Activated CD4-positive, alpha-beta T cell treated with anti-CD3 and anti-CD28 coated beads, Interleukin-2, Interleukin-6, amounts not matched to agents 100 ng/mL and 50 ng/mL, durations not matched to agents 16 hours and 8 hours (primary cell): ENCODE measurements at regions not wholly inside any gene's neighbourhood (a gene's known extent, or its start where the extent isn't known, plus 50 kb on each side); places are given as distances from the start of the nearest gene placed in this dataset.

Source experiments
- DNase-seq: peaks from one replicate; pipeline ENCODE4 v3.0.0-alpha.2; 2020

DNA sequence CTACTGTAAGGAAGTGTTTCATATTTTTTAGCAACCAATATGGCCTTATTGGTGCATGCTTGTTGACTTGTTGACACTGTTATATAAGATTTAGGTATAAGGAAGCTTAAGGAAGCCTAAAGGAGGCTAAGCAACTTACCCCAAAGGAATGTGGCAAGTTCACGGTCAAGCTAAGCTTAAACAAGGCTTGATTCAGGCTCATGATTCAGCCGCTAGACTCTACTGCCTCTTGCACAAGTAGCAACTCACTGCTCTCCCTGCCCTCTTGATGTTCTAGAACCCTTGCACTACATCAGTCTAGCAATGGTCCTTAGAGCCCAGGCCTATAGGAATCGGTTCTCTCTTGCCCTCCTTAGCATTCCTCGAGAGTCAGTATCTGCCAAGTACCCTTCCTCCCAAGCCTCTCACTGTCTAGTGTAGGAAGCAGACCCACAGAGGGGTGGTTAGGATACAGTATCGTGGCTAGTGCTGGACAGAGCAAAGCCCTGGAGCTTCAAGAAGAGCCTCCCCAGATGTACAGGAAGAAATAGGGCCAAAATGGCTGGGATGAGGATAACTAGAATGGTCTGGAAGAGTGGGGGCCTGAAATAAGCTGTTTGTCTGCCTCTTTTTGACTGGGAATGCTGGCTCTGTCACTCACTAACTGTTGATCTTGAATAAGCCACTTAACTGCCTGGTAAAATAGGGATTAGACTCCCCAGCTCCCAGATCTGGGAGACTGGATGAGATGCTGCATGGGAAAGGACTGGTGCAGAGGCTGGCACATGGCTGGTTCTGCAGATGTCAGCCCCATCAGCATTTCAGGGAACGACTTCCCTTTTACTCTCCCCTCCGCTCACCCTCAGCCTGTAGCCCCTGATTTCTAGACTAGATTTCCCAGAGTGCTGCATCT, 122.2 kb downstream of the NAV1 start:
- no peak for DNase-seq

DNA sequence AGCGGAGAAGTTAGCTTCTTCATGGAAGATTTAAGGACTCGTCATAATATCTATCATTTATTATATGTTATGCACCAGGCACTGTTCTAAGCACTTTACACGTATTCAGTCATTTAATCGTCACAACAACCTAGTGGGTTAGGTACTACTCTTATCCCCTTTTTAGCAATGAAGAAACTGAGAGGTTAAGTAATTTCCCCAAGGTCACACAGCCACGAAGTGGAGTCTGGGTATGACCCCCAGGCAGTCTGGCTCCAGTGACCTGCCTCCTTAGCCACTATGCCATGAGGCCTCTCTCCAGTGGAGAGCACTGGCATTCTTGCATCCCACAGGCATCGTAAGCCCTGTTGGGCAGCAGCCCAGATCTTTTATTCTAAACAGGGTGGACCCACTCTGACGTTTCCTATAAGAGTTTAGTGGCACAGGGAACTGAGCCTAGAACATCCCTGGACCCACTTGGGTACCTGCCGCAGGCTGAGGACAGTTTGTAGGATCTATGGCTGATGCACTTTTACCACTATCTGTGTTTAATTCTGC, 123.0 kb downstream of the NAV1 start:
- DNase-seq, result no peak

DNA sequence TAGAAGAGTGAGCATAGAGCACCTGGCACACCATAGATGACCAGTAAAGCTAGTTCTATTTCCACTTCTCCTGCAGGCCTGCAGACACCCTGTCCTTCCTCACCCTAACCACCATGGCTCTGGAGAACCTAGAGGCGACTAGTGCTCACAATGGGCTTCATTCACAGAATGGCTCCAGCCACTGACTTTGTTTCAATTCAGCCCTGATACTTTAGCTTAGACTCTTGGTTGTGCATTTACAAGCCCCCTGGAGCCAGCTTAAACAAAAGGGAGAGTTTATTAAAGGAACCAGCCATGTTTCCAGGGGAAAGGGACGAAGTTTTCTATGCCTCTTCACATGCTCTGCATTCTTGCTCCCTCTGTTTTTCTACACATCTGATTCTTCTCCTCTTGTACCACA, 123.7 kb downstream of the NAV1 start:
- DNase-seq, result no peak

DNA sequence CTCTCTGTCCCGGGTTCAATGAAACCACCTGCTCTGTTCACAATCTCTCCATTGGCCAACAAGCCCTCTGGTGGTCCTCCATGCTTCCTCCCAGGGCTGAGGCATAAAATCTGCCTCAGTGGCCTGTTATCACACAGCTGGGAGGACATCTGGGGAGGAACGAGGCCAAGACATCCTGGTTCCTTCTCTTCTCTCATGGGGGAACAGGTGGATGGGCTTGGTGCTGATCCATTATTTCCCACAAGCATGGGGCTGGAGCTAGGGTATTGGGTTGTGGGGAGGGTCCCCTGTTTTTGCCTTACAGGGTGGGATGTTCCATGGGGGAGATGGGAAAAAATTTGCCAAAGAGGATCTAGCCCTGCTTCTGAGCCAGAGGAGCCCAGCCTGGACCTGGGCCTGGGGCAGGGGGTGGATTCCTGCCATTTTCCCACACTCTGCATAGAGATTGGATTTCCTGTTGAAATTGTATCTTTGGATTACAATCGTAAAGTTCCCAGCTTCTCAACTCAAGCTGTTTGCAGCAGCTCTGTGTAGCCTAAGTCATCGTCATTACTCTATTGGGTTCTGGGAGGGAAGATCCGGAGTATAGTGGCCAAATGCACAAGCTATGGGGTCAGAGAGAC, 124.7 kb downstream of the NAV1 start:
- no peak for DNase-seq

DNA sequence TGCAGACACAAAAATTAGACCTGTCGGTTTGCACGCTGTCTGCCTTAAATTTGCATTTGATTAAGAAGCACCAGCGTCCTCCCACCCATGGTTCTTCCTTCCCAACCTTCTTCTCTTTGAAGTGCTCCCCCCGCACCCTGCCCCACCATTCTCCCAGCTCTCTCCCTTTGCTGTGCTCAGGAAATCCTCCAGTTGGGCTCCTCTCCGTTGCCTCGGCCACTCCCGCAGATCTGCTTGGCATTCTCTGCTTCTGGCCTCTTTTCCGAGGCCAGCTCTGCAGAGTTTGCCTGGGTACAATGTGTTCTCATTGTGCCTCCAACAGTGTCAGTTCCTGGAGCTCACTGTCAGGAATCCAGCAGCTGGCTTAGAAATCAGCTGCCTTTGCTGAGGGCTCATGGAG, 126.1 kb downstream of the NAV1 start:
- no peak for DNase-seq

DNA sequence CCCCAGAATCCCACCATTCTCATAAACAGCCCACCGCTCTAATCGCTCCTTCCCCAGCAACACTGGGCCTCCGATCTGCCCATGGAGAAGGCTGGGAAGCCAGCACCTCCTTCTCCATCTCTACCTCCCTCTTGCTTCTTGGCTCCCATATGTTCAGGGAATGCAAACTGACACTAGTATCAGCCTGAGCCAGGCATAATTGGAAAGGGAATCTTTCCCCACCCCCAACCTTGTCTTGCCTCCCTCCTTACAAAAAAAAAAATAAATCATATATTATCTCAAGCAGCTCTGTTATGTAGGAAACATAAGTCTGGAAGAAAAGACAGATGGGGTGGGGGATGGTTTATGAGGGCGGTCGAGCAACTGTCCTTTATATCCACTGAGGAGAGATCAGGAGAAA, 127.2 kb downstream of the NAV1 start:
- no peak for DNase-seq

DNA sequence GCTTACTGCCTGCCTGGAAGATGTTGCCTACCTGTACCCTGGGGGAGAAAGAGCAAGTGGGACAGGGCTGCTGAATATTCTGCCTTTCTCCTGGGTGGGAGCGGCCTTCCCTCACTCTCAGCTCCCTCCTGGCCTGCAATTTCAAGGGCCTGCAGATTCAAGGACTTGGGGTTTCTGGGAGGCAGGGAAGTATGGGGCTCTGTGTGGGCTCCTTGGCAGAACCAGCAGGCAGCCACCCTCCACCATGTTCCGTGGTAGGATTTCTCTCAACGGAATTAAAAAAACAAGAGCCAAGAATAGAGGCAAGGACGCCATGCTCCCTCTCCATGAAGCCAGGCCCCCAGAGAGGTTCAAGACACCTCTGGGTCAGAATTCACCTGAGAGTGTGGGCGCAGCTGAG, 127.7 kb downstream of the NAV1 start:
- no peak for DNase-seq

DNA sequence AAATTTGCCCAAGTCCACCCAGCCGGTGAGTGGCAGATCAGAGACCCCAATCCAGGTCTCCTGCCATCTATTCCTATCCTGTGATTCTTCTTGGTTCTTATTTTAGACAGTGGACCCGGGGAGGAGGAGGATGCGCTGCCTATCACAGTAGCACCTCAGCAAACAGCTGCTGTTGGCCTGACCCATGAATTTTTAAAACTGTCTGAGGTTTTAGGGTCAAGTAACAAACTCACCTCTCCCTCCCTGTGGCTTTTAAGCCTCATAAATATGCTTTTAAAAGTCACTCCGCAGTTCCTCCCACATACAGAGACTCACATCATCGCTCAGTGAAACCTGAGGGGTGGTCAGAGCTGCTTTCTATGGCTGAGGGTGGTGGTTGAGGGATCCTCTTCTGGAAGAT, 128.6 kb downstream of the NAV1 start:
- no peak for DNase-seq

DNA sequence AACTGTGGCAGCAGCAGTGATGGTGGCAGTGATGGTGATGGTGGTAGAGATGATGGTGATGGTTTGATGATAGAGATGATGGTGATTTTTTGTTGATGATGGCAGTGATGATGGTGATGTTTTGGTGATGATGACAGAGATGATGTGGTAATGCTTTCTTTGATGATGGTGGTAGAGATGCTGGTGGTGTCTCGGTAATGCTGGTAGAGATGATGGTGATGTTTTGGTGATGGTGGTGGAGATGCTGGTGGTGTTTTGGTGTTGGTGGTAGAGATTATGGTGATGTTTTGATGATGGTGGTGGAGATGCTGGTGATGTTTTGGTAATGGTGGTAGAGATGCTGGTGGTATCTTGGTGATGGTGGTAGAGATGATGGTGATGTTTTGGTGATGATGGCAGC, 131.6 kb downstream of the NAV1 start:
- no peak for DNase-seq

DNA sequence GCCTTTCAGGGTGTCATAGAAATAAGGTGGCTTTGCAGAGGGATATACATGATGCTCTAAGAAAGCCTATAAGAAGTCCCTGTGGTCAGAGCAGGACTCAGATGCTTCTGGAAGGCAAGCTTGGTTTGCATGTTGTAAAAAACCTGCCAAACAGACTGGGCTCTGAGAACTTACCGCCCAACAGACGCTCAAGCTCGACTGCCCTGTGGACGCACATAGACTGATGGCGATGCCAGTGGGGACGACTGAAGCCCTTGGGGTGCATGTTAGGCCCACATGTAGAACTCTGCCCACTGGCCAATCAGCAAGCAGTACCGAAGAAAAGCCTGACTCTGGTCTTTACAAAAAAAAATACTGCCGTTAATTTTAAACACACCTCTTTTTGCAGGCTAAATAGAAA, 133.8 kb downstream of the NAV1 start:
- DNase-seq, result no peak

DNA sequence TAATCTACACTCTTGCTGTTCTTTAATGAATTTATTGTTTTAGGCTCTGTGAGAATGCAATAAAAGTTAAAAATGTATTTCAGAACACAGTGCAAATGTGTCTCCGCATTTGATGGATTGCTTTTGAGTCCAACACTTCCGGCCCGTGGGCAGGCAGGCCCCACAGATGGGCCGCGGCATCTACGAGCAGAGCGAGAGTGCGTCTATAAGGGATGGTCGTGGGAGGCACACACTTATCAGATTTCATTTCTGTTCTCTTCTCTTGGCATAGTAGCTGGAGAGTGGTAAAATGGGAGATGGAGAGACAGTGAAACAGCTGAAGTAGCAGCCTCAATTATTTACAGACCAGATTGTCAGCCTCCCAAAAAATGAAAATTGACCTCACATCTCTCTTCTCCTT, 134.2 kb downstream of the NAV1 start:
- no peak for DNase-seq

DNA sequence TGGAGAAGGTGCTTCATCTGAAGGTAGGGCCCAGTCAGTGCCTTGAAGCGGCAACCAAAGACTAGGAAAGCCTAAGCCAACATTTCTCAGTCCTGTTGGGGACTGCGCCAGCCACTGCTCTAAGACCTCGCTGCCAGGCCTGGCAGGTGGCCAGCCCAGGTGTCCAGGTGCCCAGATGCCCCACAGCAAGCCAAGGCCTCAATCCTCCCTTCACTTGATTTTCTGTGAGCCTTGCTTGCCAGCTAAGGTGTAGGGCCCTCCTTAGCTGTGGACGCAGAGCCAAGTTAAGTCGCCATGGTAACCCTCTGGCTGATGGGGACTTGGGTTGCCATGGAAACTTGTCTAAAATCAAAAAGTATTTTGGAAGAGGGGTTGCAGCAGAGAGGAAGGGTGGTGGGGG, 135.0 kb downstream of the NAV1 start:
- DNase-seq, result no peak

DNA sequence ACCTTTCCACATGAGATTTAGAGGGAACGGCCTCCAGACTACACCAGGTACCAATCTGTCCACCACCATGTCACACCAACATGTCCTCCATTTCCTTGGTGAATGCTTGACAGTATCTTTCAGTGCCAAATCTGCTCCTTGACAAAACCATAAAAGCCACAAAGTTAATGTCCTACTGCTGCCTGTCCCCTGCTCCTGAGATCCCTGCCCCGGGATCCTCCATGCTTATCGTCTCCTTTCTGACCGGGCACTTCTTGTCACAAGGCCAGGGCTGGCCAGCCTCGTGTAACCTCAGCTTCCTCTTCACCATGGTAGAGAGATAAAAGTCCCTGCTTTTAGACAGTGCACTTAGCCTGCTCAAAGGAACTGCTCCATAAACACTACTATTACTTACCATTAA, 136.2 kb downstream of the NAV1 start:
- no peak for DNase-seq

DNA sequence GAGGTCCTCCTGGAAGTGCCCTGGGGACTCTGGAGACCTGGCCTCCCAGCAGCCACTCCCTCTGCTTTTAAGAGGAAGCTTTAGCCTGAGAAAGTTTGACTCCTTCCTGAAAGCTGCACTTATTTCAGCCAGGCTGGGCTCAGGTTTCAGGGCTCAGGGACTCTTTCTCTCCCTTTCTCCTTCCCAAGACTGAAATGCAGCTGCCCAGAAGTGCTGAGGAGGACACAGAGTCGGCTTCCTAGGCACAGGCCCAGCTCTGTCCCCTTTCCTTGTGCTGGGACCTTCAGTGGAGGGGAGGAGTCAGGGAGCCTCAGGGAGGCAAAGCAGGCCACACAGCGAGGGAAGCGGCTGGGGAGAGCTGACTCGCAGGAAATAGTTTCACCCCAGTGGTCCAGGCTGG, 137.3 kb downstream of the NAV1 start:
- DNase-seq, result no peak

DNA sequence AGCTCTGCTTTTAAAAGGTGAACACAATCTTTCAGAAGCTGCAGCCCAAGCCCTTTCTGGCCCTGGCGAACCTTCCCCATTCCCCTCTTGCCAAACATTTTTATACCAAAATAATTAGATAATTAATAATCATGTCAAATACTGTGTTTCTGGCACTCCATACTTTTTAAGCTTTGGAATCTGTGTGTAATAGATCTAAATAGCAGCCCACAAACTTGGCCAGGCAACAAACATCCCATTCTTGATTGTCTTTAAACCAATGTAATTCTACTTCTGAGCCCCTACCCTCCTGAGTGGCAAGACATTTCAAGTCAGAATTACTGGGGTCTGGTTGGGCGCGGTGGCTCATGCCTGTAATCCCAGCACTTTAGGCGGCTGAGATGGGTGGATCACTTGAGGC, 137.7 kb downstream of the NAV1 start:
- DNase-seq, result no peak

DNA sequence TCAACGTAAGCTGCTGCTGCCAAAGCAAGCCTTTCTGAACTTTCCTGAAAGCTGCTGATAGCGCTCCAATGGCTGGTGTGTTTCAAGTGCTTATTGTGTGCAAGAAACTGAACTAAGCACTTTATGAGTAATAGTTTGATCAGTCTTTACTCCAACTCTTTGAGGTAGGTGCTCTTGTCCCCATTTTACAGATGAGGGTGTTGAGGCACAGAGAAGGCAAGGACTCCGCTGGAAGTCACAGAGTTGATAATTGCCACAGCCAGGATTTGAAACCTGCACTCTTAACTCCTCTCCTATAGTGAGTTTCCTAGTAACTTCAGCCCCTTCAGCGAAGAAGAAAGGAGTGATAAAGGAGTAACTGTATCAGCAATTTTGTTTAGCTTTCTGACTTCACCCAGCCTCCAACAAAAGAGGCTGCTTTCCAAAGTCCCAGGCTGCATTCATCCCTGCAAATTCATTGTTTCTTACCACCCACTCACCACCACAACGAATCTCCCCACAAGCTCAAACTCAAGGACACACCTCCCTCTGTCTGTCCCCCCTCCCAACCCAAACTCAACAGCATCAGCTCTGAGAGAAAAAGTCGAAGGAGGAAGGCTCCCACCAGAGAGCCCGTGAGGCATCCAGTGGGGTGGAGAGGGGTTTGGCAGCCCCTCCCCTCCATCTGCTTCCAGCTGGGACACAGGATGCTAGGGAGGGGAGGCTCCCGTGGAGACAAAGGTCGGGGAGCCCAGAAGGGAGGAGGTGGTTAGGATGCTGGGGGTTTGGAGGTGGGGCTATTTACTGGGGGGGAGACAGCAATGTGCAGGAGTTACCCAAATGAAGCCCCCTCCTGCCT, 139.6 kb downstream of the NAV1 start:
- no peak for DNase-seq

DNA sequence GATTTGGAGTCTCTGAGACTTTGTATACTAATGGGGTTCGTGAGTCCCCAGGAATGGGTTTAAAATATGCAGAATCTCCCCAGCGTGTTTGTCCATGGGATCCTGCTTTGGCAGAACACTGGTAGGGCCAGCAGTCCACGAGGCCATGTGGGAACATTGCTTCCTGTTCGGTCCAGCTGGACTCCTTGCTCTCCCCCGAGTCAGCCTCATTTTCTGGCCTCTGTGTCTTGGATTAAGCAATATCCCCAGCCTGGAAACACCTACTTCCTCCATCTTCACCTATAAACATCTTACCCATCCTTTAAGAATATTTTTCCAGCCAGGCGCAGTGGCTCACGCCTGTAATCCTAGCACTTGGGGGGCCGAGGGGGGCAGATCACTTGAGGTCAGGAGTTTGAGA, 142.4 kb downstream of the NAV1 start:
- DNase-seq, result no peak

DNA sequence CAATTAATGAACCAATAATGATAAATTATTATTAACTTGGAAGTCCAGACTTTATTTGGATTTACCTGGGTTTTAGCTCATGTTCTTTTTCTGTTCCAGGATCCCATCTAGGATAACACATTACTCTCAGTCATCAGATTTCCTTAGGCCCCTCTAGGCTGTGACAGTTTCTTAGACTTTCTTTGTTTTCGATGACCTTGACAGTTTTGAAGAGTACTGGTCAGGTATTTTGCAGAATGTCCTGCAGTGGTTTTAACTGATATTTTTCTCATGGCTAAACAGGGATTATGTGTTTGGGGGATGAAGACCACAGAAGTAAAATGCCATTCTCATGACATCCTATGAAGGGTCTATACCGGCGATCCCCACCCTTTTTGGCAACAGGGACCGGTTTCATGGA, 144.0 kb downstream of the NAV1 start:
- DNase-seq, result no peak

DNA sequence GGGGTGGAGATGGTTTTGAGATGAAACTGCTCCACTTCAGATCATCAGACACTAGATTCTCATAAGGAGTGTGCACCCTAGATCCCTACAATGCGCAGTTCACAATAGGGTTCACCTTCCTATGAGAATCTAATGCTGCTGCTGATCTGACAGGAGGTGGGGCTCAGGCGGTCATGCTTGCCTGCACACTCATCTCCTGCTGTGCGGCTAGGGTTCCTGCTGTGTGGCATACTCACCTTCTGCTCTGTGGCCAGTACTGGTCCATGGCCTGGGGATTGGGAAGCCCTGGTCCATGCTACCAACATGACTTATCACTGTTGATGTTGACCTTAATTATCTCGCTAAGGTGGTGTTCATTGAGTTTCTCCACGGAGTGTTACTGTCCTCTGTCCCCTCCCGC, 144.5 kb downstream of the NAV1 start:
- DNase-seq, result no peak

DNA sequence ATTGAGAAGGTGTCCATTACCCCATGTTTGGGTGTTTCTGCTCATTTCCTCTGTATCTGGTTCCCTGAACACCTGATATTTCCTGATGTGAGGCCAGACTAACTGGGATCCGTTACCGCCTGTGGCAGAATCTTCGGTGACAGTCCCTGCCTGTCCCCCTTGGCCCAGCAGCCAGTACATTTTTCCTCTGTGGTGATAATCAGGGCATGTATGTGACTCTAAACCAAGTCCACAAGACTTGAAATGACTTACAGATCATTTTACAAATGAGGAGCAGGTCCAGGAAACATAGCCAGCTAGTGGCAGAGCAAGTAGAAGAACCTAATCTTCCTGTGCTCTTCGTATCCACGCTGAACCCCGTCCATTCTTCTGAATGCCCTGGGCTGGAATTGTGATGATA, 143.5 kb upstream of the IPO9 start:
- no peak for DNase-seq

DNA sequence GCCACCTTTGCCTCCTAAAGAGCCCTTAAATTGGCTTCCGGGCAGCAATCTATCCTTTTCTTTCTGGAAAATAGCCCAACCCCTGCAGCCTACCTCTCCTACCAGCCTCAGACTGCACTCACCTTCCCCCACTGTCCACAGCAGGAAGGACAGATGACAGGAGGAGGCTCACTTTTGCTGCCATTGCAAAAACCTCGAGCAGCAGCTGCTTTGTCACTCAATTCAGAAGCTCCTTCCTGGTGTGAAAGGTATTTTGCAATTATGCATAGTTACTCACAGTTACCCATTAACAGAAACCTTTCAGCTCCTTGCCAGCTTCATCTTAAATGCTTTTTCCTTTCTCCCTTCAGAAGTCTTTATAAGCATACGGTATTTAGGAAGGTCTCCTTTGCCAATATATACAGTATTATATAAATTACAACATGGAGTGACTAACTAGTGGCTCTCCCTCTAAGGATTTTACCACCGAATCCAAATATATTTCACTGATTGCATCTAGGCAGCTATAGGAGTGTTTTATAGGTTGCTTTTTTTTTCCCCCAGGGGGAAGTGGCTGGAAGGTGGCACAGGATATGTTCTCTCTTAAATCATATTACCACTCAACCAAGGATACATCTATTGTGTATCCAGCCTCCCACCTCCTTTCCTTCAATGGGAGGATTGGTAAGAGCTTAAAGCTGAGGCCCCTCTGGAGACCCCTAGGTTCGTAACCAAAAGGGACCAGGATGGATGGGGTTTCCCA, 142.1 kb upstream of the IPO9 start:
- no peak for DNase-seq

DNA sequence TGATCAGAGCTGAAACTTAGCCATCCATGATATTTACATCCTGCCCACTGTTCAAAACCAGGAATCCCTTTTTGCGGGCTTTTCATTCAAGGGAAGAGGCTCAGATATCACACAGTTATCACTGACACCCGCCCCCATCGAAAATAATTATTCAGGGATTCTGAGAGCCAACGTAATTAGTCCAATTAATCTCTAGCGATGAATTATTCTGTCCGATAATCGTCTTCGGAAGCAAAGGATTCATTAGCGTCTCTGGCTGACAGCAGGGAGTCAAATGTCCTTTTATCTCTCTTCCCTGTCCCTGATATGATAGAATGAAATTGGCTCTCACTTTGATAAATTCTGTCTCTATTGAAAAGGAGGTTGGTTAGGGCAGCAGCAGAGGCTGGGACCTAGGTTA, 140.4 kb upstream of the IPO9 start:
- DNase-seq, result no peak

DNA sequence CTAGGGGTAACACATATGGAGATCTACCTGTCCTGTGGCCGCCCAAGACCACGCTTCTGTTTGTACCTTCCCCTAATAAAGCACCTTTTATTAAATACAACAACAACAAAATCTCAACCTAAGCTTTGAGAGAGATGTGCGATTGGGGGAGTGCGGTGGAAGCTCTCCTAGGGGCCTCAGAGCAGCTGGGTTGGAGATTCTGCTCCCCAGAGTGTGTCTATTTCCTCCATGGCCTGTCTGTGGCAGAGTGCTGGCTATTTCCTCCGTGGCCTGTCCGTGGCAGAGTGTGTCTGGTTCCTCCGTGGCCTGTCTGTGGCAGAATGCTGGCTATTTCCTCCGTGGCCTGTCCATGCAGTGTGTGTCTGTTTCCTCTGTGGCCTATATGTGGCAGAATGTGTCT, 139.3 kb upstream of the IPO9 start:
- no peak for DNase-seq
